Astrocyte (in vitro differentiated cells and primary cell): ENCODE measurements at regions not wholly inside any gene's neighbourhood (a gene's known extent, or its start where the extent isn't known, plus 50 kb on each side); places are given as distances from the start of the nearest gene placed in this dataset.

ENCODE experiments used
- DNase-seq: peaks from one replicate; pipeline ENCODE4 v3.0.0-alpha.2; 2010; ENCODE audit warnings: low read depth
- FAIRE-seq: peaks from 2 replicates; lab custom pipeline; 2011; peaks lifted over from hg19 to GRCh38; lab: Jason Lieb, UNC
- H2AFZ ChIP-seq: 2 replicates; pipeline ENCODE4 v1.6.0; 2012; ENCODE audit warnings: low read depth, low read length, inconsistent platforms
- H3K27ac ChIP-seq: 2 replicates; pipeline ENCODE4 v1.5.1; 2011; ENCODE audit warnings: low read depth, low read length, inconsistent platforms
- H3K27me3 ChIP-seq: 2 replicates; pipeline ENCODE4 v1.6.0; 2011; ENCODE audit warnings: low read length, inconsistent platforms; ENCODE audit not compliant: insufficient read depth
- H3K36me3 ChIP-seq: 2 replicates; pipeline ENCODE4 v1.5.1; 2011; ENCODE audit warnings: low read length, inconsistent platforms; ENCODE audit not compliant: insufficient read depth
- H3K4me1 ChIP-seq: 2 replicates; pipeline ENCODE4 v1.5.1; 2011; ENCODE audit warnings: low read length, inconsistent platforms; ENCODE audit not compliant: insufficient read depth
- H3K4me2 ChIP-seq: 2 replicates; pipeline ENCODE4 v1.6.0; 2012; ENCODE audit warnings: low read length, inconsistent platforms
- H3K4me3 ChIP-seq: 2 replicates; pipeline ENCODE4 v1.5.1; 2011; ENCODE audit warnings: low read depth, mild to moderate bottlenecking, low read length, inconsistent platforms; ENCODE audit not compliant: insufficient read depth
- H3K79me2 ChIP-seq: 2 replicates; pipeline ENCODE4 v1.6.0; 2012; ENCODE audit warnings: mild to moderate bottlenecking, low read length, inconsistent platforms; ENCODE audit not compliant: insufficient read depth
- H3K9ac ChIP-seq: 2 replicates; pipeline ENCODE4 v1.6.0; 2012; ENCODE audit warnings: mild to moderate bottlenecking, low read length, inconsistent platforms
- H3K9me3 ChIP-seq: 2 replicates; pipeline ENCODE4 v1.5.1; 2012; ENCODE audit warnings: low read depth, mild to moderate bottlenecking, low read length, inconsistent platforms; ENCODE audit not compliant: insufficient read depth
- H4K20me1 ChIP-seq: 2 replicates; pipeline ENCODE4 v1.6.0; 2012; ENCODE audit warnings: low read length, inconsistent platforms; ENCODE audit not compliant: insufficient read depth
- H3K27ac Mint-ChIP-seq: one replicate; pipeline ENCODE4 v1.8.0; 2021; ENCODE audit warnings: mild to moderate bottlenecking, mixed read lengths; ENCODE audit not compliant: unreplicated experiment
- H3K27me3 Mint-ChIP-seq: one replicate; pipeline ENCODE4 v1.8.0; 2021; ENCODE audit warnings: low read depth, mixed read lengths; ENCODE audit not compliant: unreplicated experiment
- H3K36me3 Mint-ChIP-seq: one replicate; pipeline ENCODE4 v1.8.0; 2021; ENCODE audit warnings: low read depth, mixed read lengths; ENCODE audit not compliant: unreplicated experiment
- H3K4me1 Mint-ChIP-seq: one replicate; pipeline ENCODE4 v1.8.0; 2021; ENCODE audit warnings: low read depth, mixed read lengths; ENCODE audit not compliant: unreplicated experiment
- H3K4me3 Mint-ChIP-seq: one replicate; pipeline ENCODE4 v1.8.0; 2021; ENCODE audit warnings: mild to moderate bottlenecking, moderate library complexity, mixed read lengths; ENCODE audit not compliant: unreplicated experiment
- H3K9me3 Mint-ChIP-seq: one replicate; pipeline ENCODE4 v1.8.0; 2021; ENCODE audit warnings: mild to moderate bottlenecking, mixed read lengths; ENCODE audit not compliant: unreplicated experiment
- CTCF ChIP-seq: IDR thresholded peaks from 2 replicates; pipeline ENCODE4 v1.5.1; 2011; ENCODE audit warnings: low read depth, mild to moderate bottlenecking, inconsistent platforms, low read length, moderate library complexity; ENCODE audit not compliant: insufficient read depth
- EZH2 ChIP-seq: IDR thresholded peaks from 2 replicates; pipeline ENCODE4 v1.6.1; 2012; ENCODE audit warnings: mild to moderate bottlenecking, low read length, inconsistent platforms; ENCODE audit not compliant: insufficient read depth

- DNase-seq (no peak), FAIRE-seq (no peak)
- TF ChIP-seq CTCF: no peak
- TF ChIP-seq EZH2: no peak
- H3K27me3 Mint-ChIP-seq: no peaks in the 10 kb centered on the region
- H3K4me3 ChIP-seq: no peak overlapping the region
- H3K27ac ChIP-seq: no peak overlapping the region
- H3K36me3 ChIP-seq: no peaks in the 10 kb centered on the region
- no peaks in the 10 kb centered on the region for H3K4me1 Mint-ChIP-seq
- H3K79me2 ChIP-seq: no peaks in the 10 kb centered on the region
- H3K27me3 ChIP-seq: no peaks in the 10 kb centered on the region
- H3K9me3 Mint-ChIP-seq: no peaks in the 10 kb centered on the region
- no peaks in the 10 kb centered on the region for H3K36me3 Mint-ChIP-seq
- H3K4me1 ChIP-seq: no peaks in the 10 kb centered on the region
- no peaks in the 10 kb centered on the region for H4K20me1 ChIP-seq
- H3K4me3 Mint-ChIP-seq: no peak overlapping the region
- no peak overlapping the region for H3K4me2 ChIP-seq
- no peak overlapping the region for H3K9ac ChIP-seq
- no peak overlapping the region for H3K27ac Mint-ChIP-seq
- H2AFZ ChIP-seq: no peak overlapping the region
- H3K9me3 ChIP-seq: no peaks in the 10 kb centered on the region
Measured at GRCh38 chr20:7420345-7420744, 519.9 kb downstream of the HAO1 start.

GRCh38 chr20:7426890-7427496, 513.3 kb downstream of the HAO1 start:
- Histone ChIP-seq H3K4me3 (no peak overlapping the region), H3K4me2 (no peak overlapping the region), H3K27me3 (no peaks in the 10 kb centered on the region), H2AFZ (no peak overlapping the region), H3K36me3 (no peaks in the 10 kb centered on the region), H3K79me2 (no peaks in the 10 kb centered on the region), H3K9ac (no peak overlapping the region), H3K27ac (no peak overlapping the region), H3K9me3 (no peaks in the 10 kb centered on the region), H3K4me1 (no peaks in the 10 kb centered on the region), H4K20me1 (no peaks in the 10 kb centered on the region)
- Mint-ChIP-seq H3K4me3 (no peak overlapping the region), H3K27me3 (no peaks in the 10 kb centered on the region), H3K4me1 (no peaks in the 10 kb centered on the region), H3K9me3 (no peaks in the 10 kb centered on the region), H3K36me3 (no peaks in the 10 kb centered on the region), H3K27ac (no peak overlapping the region)
- TF ChIP-seq EZH2 (no peak), CTCF (no peak)
- FAIRE-seq (no peak), DNase-seq (no peak)

- no peak overlapping the region for H2AFZ ChIP-seq
- FAIRE-seq: no peak
- no peaks in the 10 kb centered on the region for H3K36me3 ChIP-seq
- no peaks in the 10 kb centered on the region for H4K20me1 ChIP-seq
- no peaks in the 10 kb centered on the region for H3K36me3 Mint-ChIP-seq
- H3K4me3 ChIP-seq: no peak overlapping the region
- no peaks in the 10 kb centered on the region for H3K27me3 ChIP-seq
- H3K4me2 ChIP-seq: no peak overlapping the region
- no peak overlapping the region for H3K27ac Mint-ChIP-seq
- no peak overlapping the region for H3K27ac ChIP-seq
- no peaks in the 10 kb centered on the region for H3K4me1 Mint-ChIP-seq
- H3K9me3 ChIP-seq: no peaks in the 10 kb centered on the region
- no peaks in the 10 kb centered on the region for H3K79me2 ChIP-seq
- H3K9me3 Mint-ChIP-seq: no peaks in the 10 kb centered on the region
- no peaks in the 10 kb centered on the region for H3K4me1 ChIP-seq
- no peak for DNase-seq
- no peaks in the 10 kb centered on the region for H3K27me3 Mint-ChIP-seq
- no peak overlapping the region for H3K9ac ChIP-seq
- TF ChIP-seq EZH2 (no peak), CTCF (no peak)
- no peak overlapping the region for H3K4me3 Mint-ChIP-seq
Measured at GRCh38 chr20:7428946-7429345, 511.3 kb downstream of the HAO1 start.
